NCI-H82 treated with DMSO at 0.1 percent for 48 hours (cell line): ENCODE measurements at regions not wholly inside any gene's neighbourhood (a gene's known extent, or its start where the extent isn't known, plus 50 kb on each side); places are given as distances from the start of the nearest gene placed in this dataset.

ENCODE experiments used
- DNase-seq: peaks from one replicate; lab custom pipeline; 2025; ENCODE audit not compliant: unreplicated experiment; lab: John Stamatoyannopoulos, UW

DNA sequence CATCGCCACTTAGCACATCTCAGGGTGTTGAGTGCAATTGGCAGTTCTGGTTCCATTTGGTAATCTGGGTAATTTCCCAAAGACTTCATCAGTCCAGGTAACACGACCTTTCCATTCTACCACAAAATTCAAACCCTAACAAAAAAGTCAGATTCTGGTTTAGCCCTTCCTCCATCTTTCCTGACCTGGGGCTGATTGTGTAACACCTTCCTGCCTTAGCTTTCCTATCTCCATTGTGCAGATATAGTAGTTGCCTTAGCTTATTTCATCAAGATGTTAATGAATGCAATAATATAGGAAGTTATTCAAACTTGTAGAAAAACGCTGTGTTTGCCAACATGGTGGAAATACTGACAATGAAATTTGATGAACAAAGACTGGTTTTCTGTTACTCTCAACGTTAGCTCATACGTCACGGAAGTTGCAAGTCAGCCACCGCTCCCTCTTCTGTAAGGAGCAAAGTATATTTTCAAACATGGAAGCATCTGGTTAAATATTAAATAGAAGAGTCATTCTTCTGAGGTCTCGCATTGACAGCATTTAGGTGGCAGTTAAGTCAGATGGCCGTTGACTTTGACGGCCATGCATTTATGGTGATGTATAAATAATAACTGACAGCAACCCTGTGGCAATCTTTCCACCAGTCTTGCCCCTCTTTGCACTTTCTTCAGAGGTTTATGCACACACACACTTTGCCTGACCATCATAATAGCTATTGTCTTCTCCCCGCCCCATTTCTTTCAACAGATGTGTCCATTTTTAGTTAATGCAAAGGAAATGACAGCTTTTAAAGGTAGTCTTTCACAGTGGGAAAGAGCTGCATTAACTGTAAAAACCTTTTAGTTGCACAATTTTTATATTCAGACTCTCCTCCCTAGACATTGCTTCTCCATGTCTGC lies 205.1 kb upstream of the BMPER start:
- DNase-seq = no peak

- DNase-seq = no peak
Observed at GRCh38 chr7:33701189-33701740, 204.1 kb upstream of the BMPER start.

- no peak for DNase-seq
Observed at GRCh38 chr7:33701927-33702326, 203.4 kb upstream of the BMPER start.

- no peak for DNase-seq
Observed at GRCh38 chr7:33702514-33703054, 202.8 kb upstream of the BMPER start.

GRCh38 chr7:33705333-33705833 lies 200.0 kb upstream of the BMPER start:
- no peak for DNase-seq

GRCh38 chr7:33706186-33706585 lies 199.2 kb upstream of the BMPER start:
- no peak for DNase-seq

DNA sequence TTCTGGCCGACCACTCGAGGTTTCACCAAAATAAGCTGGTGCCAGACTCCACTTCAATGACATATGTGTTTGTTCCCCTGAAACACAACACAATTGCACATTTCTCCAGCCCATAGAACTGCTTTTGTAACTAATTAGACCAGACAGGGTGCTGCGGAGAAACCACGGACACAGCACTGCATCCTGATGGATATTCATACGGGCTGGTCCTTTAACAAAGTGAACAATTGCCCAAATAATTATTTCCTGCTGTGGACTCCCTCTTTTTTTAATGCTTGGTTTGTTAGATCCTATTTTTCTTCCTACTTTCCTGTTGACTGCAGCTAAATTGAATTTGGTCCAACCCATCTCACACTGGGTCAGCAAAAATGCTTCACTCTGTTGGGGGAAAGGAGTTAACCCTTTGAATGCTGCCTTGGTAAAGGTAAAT lies 198.6 kb upstream of the BMPER start:
- DNase-seq = no peak

- DNase-seq = no peak
Observed at GRCh38 chr7:33707427-33707826, 197.9 kb upstream of the BMPER start.

GRCh38 chr7:33710608-33711007 lies 194.7 kb upstream of the BMPER start:
- no peak for DNase-seq

DNA sequence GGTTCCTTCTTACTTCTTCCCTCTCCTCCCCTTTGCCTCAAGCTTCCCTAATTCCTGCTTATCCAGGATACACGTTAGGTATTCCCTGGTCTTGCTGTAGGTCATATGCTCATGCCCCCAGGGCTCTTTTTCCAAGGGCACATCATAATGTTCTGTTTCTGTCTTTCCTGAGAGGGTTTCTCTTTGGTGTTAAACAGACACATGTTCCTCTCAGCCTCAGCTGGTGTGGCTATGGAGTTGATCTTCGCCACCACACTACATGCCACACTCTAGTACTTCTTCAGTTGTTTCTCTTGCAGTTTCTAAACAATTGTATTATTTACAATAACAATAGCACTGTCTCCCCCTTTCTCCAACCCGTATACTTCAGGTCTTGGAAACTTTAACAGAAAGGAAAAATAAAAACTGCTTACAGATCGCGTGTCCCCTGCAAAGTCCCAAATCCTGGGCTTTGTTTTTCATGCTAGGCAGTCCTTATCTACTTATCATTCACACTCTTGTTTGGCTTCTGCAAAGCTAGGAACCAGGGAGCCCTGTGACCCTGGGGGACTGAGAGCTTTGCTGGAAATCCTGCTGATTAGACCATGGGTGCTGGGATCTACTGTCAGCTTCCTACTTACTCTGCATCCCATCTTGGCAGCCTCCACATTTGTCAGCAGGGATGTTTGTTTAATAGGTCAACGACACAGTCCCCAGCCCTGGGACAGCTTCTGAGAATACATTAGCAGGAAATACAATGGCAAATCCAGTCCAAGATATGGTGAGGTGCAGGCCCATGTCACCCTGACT lies 193.9 kb upstream of the BMPER start:
- DNase-seq = no peak

DNA sequence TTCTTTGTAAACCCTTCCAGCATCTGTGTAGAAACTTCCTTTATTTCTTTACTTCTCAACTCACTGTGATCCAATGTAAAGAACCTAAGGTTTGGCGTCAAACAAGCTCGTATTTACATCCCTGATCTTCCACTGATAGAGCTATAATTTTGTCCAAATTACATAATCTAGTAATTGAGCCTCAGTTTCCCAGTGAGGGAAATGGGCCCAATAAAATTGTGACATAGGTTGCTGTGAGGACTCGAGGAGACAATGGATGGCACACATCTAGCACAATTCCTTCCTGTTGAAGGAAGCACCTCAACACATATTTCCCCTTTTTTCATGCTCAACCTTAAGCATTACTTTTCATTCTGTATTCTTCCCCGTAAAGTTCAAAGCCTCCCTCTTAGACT lies 193.3 kb upstream of the BMPER start:
- no peak for DNase-seq

GRCh38 chr7:33714208-33714607 lies 191.1 kb upstream of the BMPER start:
- DNase-seq = no peak

DNA sequence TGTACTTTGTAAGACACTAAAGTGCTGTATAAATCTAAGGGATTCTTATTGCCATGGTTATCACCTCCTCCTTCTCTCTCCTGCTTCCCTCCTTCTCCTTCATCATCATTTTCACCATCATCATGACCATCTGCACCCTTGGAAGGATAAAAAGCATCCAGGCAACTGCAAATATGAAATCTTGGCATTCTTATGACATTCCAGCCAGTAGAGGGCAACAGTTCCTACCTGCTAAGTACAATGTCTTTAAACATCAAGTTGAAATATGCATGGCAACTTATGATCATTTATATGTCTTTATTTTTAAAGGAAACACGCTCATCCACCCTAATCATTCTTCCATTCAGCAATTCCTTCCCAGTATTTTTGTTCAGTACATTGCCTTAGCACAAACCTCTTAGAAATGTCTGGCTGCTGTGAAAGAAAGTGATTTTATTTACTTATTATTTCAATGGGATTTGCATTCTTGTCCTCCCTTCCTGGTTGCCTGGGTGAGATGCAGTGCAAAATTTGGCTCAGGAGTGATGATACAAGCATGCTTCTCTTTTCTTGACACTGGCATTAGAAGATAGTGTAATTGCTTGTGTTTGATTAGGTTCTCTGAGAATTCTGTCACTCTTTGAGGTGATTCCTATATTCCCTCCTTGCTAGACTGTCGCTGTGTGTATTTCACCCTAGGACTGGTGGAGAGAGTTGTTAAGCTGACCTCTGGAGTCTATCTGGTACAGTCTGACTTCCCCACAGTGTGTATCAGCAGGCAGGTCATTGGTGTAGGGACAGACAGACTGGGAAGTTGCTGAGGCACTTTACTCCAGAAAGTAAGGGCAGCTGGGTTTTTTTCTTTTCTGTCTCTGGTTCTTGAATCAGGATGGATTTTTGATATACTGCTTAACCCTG lies 188.5 kb upstream of the BMPER start:
- no peak for DNase-seq

- DNase-seq = no peak
Observed at GRCh38 chr7:33719059-33719581, 186.2 kb upstream of the BMPER start.

DNA sequence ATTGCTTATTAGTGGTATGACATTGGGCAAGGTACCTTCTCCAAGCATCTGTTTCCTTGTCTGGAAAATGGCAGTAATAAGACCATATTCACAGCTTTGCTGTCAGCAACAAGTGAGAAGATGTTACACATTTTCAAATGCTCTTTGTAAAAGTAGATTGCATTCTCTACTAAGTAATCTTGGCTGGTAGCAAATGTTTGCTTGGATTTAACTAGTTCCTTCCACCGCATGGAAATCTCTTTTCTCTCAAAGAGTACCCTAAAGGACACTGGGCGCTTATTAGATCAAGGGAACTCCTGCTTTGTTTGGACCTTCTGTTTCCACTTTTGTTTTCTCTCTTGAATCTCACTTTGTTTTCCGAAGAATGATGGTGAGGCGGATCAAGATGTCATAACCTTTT lies 185.2 kb upstream of the BMPER start:
- no peak for DNase-seq

DNA sequence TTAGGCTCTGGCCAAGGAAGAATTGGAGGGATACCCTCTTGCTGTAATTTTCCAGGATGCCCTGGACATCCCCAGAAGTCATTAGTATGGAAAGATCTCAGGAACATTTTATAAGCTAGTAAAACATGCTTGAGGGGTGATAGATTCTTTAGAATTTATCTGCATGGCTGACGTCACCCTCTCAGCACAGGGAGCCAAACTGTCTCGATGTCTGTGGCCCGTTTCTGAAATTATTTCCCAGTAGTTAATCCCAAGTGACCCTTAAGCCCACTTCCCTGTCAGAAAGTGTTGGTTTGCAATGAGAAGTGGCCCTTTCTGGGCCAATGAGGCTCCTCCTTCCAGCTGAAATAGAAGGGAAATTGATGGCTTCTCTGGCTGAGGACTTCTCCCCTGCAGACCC lies 184.5 kb upstream of the BMPER start:
- DNase-seq = no peak

DNA sequence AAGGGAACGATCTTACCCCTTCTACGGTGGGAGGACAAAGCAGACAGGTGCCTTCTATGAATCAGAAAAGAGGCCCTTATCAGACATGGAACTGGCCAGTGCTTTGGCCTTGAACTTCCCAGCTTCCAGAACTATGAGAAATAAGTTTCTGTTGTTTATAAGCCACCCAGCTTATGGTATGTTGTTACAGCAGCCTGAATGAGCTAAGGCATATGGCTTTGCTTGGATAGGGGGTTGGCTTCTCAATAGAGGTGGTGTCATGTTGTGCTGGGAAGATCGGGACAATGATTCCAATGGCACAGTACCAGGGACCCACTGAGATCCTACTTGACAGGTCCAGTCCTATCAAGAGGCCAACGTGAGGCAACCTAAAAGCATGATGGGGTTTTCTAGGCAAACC lies 183.4 kb upstream of the BMPER start:
- no peak for DNase-seq

DNA sequence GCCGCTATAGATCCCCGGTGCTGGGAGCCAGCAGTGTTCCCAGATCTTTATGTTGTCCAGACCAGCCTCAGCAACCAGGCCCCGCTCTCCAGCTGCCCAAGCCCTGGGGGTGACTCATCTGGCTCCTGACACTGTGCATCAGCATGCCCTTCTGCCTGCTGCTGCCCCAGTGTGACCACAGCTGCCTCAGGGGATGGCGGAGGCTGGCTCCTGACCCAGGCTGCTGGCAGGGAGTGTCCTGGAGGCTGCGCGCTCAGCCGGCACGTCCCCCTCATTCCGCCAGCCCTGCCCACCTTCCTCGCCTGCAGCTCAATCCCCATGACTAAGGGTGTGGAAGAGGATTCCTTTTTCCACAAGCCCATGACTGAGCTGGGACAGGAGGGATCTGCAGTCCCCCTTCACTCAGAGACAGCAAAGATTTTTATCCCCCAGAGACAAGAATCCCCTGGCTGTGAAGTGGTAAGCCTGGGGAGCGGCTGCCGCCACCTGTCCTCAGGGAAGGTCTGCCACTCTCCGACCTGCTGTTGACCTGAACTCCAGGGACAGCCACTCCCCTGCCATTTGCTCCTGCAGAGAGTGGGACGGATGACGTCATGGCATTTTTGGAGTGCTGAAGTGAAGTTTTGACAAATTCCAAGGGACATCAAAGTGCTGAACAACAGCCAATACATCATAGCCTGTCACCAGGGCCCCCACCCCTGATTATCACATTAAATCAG lies 182.8 kb upstream of the BMPER start:
- DNase-seq = peak; percentile 19

DNA sequence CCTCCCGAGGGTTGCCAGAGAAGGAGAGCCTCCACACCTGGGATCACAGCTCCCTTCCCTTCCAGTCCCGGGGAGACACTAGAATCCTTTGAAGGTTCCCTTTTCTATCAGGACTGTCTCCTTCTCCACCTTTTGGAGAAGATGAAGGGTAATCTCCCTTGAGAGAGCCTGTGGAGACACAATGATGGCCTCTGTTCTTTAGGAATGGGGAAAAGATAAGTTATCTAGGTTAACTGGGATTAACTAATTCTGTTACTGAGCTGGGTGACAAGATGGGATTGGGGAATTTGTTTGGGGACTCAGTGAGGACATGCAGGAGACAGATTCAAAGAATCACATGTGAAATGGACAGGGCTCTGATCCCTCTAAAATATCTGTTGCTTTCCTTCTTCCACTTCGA lies 181.1 kb upstream of the BMPER start:
- DNase-seq = no peak
